Urinary bladder (tissue), 3 donors: ENCODE measurements at regions not wholly inside any gene's neighbourhood (a gene's known extent, or its start where the extent isn't known, plus 50 kb on each side); places are given as distances from the start of the nearest gene placed in this dataset.
A peak's percentile ranks its signal among the peaks of the same experiment; 100 is the strongest.

Experiments
- DNase-seq: peaks from one replicate; pipeline ENCODE4 v3.0.0-alpha.2; 2015; ENCODE audit errors: extremely low spot score
- H3K27ac ChIP-seq: one replicate; pipeline ENCODE4 v1.5.1; 2013; ENCODE audit warnings: low read depth, mild to moderate bottlenecking, moderate library complexity
- H3K36me3 ChIP-seq: one replicate; pipeline ENCODE4 v1.6.1; 2013; ENCODE audit warnings: mild to moderate bottlenecking, moderate library complexity; ENCODE audit not compliant: insufficient read depth
- H3K4me1 ChIP-seq: one replicate; pipeline ENCODE4 v1.6.1; 2013; ENCODE audit warnings: mild to moderate bottlenecking, moderate library complexity; ENCODE audit not compliant: insufficient read depth
- H3K4me3 ChIP-seq: one replicate; pipeline ENCODE4 v1.5.1; 2013; ENCODE audit warnings: low read depth, low read length
- WGBS: extraction: QIAGEN DNeasy Blood & Tissue Kit; methylation state at CpG from one replicate; pipeline ENCODE4 v1.1.7; 2013; 5-methylcytosine and 5-hydroxymethylcytosine counted together
- donor health status: healthy with polysubstance abuse.
- donor health status: healthy.

GRCh38 chr10:2439000-2439399 lies 628.3 kb upstream of the PFKP start:
- DNase-seq, result no peak
- 57% methylated on average over 8 of the region's 8 CpGs for WGBS

DNA sequence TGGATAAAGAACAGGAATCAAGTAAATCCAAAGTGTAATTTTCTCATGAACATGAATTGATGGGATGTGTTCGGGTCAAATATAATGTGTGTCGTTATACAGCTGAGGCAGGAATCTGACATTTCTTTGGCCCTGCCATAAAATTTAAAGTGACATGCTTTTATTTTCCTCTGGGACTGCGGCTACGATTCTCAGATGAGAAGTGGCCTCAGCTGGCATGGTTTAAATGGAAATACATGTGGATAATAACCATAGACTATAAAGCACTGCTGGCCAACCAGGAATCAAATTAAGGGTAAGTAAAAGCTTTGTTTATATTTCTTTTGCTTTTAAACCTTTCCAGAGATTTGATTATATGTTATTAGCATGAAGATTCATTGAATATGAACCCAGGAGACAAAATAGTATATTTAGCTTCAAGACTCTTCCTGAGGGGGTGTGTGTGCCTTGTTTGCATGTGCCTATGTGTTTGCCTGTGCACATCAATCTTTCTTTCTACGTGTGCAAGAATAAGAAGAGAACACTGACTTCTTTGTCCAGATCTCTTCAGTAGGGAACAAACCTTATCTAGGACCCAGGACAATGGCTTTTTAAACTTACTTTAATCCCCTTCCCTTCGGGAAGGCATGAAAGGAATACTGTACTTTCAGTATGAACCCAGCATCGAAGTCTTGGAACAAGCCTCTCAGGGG lies 629.0 kb upstream of the PFKP start:
- no peak overlapping the region for H3K27ac ChIP-seq
- H3K4me1 ChIP-seq, result no peaks in the 10 kb centered on the region
- H3K4me3 ChIP-seq, result no peak overlapping the region
- H3K36me3 ChIP-seq, result no peaks in the 10 kb centered on the region
- no peak for DNase-seq
- 51% methylated on average over 7 of the region's 7 CpGs for WGBS

More at GRCh38 chr10:2439000-2439399, 628.3 kb upstream of the PFKP start:
- H3K4me1 ChIP-seq, result no peaks in the 10 kb centered on the region
- no peaks in the 10 kb centered on the region for H3K36me3 ChIP-seq
- H3K27ac ChIP-seq, result no peak overlapping the region
- H3K4me3 ChIP-seq, result no peak overlapping the region

DNA sequence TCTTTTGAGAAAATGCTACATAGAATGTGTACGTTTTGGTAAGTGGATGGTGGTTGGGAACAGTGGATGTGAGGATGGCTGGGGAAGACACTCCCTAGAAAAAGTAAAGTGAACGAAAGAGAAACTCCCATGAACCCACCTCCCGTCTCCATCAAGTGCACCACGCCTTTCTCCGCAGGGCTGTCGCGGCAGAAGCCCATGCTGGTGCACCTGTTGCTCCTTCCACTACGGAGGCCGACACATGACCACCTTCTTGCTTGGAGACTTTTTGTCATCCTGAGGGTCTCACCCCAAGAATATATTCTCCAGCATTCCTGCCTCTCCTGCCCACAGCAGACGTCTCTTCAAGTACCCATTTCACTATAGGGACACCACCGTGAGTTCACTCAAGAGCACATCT lies 630.4 kb upstream of the PFKP start:
- Histone ChIP-seq H3K27ac (no peak overlapping the region), H3K4me3 (no peak overlapping the region), H3K4me1 (no peaks in the 10 kb centered on the region), H3K36me3 (no peaks in the 10 kb centered on the region)
- no peak for DNase-seq
- 92% methylated on average over 11 of the region's 11 CpGs for WGBS

DNA sequence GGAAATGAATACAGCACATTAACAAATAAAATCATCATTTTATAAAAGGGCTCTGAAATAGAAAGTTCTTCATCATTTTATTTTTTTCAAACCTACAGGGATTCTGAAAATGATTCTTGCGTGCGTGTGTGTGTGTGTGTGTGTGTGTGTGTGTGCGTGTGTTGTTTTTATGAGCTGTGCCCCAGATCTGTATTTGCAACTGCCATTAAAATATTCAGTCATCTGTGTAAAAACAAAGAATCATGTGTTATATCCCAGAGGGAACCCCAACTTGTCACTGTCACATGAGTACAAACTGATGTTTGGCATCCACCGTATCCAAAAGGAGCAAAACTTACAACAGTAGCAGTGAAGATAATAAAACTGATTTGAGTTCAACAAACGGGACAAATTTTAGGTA lies 635.4 kb upstream of the PFKP start:
- no peak for DNase-seq
- H3K4me3 ChIP-seq, result no peak overlapping the region
- H3K36me3 ChIP-seq, result no peaks in the 10 kb centered on the region
- 54% methylated on average over 5 of the region's 5 CpGs for WGBS
- H3K4me1 ChIP-seq, result no peaks in the 10 kb centered on the region
- H3K27ac ChIP-seq, result no peak overlapping the region

DNA sequence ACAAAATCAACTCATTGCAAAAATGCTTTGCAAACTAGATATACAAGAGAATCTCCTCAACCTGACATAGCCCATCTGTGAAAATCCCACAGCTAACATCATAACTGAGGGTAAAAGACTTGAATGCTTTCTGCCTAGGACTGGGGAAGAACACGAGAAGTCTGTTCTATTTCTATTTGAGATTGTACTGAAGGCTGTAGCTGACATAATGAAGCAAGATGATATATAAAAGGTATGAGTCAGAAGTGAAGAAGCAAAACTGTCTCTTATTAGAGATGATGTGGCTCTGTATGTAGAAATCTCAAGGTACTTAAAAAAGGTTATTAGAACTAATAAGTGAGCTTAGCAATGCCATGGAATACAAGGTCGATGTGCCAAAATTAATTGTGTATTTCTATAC lies 639.9 kb upstream of the PFKP start:
- DNase-seq, result no peak

DNA sequence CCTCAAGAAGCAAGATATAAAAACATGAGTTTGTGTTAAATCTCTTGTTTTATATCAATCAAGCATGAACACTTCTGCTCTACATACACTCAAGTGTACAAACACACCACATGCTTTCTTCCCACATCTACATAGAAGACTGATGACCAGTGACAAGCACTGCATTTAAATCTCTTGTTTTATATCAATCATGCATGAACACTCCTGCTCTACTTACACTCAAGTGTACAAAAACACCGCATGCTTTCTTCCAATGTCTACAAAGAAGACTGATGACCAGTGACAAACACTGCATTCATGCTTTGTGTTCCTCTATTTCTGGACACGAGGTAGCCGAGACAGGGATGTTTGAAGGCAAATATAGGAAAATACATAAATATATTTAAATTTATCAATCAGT lies 642.0 kb upstream of the PFKP start:
- 91% methylated on average over 3 of the region's 3 CpGs for WGBS
- DNase-seq, result no peak
- Histone ChIP-seq H3K4me1 (no peaks in the 10 kb centered on the region), H3K27ac (no peak overlapping the region), H3K4me3 (no peak overlapping the region), H3K36me3 (no peaks in the 10 kb centered on the region)

More for the DNA sequence above, 639.9 kb upstream of the PFKP start:
- Histone ChIP-seq H3K4me1 (no peaks in the 10 kb centered on the region), H3K4me3 (no peak overlapping the region), H3K27ac (no peak overlapping the region), H3K36me3 (no peaks in the 10 kb centered on the region)
- 63% methylated on average over 2 of the region's 2 CpGs for whole genome bisulfite sequencing

- no peaks in the 10 kb centered on the region for H3K4me1 ChIP-seq
- H3K27ac ChIP-seq, result no peak overlapping the region
- WGBS, result 76% methylated on average over 4 of the region's 4 CpGs
- DNase-seq, result no peak
- no peaks in the 10 kb centered on the region for H3K36me3 ChIP-seq
- no peak overlapping the region for H3K4me3 ChIP-seq
These were observed 652.8 kb upstream of the PFKP start for GRCh38 chr10:2414562-2414961.

- 47% methylated on average over 8 of the region's 8 CpGs for WGBS
- H3K27ac ChIP-seq, result no peak overlapping the region
- no peak for DNase-seq
- H3K4me1 ChIP-seq, result no peaks in the 10 kb centered on the region
- H3K36me3 ChIP-seq, result no peaks in the 10 kb centered on the region
- H3K4me3 ChIP-seq, result no peak overlapping the region
These were observed 653.3 kb upstream of the PFKP start for GRCh38 chr10:2414039-2414438.

DNA sequence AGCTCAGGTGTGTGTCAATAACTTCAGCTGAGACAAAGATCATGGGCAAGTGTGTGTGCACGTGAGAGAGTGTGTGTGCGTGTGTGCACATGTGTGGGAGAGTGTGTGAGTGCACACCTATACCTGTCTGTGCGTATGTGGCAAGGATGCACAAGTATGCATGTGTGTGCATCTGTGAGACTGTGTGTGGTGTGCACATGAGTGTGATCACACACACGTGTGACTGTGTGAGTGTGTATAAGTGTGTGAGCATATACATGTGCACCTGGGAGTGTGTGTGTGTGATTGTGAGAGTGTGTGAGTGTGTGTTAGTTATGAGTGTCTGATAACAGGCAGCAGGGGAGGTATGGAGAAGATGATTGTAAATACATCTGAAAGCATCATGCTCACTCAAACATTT lies 657.3 kb upstream of the PFKP start:
- H3K4me1 ChIP-seq, result no peaks in the 10 kb centered on the region
- no peak overlapping the region for H3K4me3 ChIP-seq
- no peak for DNase-seq
- H3K36me3 ChIP-seq, result no peaks in the 10 kb centered on the region
- WGBS, result 90% methylated on average over 4 of the region's 4 CpGs
- H3K27ac ChIP-seq, result no peak overlapping the region

DNA sequence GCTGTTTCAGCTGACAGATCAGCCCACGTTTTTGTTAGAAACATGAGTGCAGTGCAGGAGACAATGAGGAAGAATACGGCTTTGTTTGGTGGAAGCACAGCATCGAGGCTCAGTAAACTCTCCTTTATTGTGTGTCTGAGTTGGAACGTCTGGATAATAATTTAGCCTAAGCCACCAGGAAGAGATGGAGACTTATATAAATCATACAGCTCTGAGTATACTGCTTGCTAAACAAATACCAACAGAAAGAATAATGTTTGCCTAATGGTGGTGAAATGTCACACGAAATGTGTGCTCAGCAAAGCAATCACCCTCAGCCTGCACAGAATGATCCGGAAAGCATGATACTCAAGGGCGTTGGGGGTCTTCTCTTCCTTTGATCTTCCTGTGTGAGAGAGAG lies 664.1 kb upstream of the ADARB2 start:
- H3K4me3 ChIP-seq, result no peak overlapping the region
- DNase-seq, result no peak
- H3K4me1 ChIP-seq, result no peaks in the 10 kb centered on the region
- no peaks in the 10 kb centered on the region for H3K36me3 ChIP-seq
- H3K27ac ChIP-seq, result no peak overlapping the region
- WGBS, result 38% methylated on average over 7 of the region's 7 CpGs

DNA sequence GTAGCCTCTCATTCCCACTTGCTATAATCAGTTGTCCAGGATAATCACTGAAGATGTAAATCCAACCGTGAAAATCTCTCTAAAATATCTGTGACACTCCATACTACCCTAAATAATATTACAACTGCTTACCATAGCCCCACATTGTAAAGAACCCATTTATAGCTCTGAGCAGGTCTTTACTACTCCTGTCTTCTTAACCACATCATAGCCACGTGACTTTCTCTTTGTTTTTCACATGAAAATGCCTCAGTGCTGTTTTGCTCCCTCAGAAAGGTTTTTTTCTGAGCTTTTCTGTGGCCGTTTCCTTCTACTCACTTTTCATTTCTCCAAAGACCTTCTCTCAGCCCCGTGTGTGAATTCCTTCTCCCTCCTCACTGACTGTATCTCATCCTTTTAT lies 662.2 kb upstream of the ADARB2 start:
- DNase-seq, result no peak
- H3K27ac ChIP-seq, result no peak overlapping the region
- no peak overlapping the region for H3K4me3 ChIP-seq
- H3K36me3 ChIP-seq, result no peaks in the 10 kb centered on the region
- H3K4me1 ChIP-seq, result no peaks in the 10 kb centered on the region
- WGBS, result 62% methylated on average over 4 of the region's 4 CpGs

GRCh38 chr10:2392145-2392812 lies 655.0 kb upstream of the ADARB2 start:
- no peak overlapping the region for H3K4me3 ChIP-seq
- WGBS, result 64% methylated on average over 5 of the region's 6 CpGs
- H3K27ac ChIP-seq, result no peak overlapping the region
- no peaks in the 10 kb centered on the region for H3K36me3 ChIP-seq
- no peaks in the 10 kb centered on the region for H3K4me1 ChIP-seq
- DNase-seq, result peak; percentile 85

DNA sequence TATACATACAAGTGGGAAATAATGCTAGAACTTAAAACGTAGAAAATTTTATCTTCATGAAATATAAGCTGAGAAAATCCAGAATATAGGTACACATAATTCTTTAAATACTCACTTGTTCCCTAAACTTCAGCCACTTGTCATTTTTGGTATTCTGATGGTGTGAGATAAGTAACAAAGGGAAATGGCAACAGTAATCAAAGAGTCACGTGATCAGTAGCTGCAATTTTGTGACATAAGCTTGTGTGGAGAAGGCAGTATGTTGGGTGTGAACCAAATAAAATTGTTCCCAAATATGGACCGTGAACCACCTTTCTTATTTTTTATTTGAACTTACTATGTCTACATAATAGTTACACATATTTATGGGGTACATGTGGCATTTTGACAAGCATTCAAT lies 650.3 kb upstream of the ADARB2 start:
- no peak overlapping the region for H3K4me3 ChIP-seq
- 67% methylated on average over 3 of the region's 3 CpGs for WGBS
- no peaks in the 10 kb centered on the region for H3K4me1 ChIP-seq
- DNase-seq, result no peak
- H3K27ac ChIP-seq, result no peak overlapping the region
- H3K36me3 ChIP-seq, result no peaks in the 10 kb centered on the region

DNA sequence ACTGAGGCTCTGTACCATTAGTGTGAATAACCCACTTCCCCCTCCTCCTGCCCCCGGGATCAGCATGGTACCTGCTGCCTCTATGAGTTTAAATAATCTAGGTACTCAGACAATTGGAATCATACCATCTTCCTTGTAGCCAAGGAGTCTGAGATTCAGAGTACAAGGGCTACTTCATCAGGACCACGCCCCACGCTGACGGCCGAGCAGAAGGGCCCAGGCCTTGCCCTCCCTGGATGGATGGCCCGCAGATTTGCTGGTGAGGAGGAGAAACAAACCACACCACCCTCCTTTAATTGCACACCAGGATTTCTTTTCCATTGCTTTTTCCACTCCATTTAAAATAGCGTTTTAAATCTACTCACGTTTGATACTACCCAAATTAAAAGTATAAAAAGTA lies 649.9 kb upstream of the ADARB2 start:
- DNase-seq, result no peak
- Histone ChIP-seq H3K27ac (no peak overlapping the region), H3K4me3 (no peak overlapping the region), H3K4me1 (no peaks in the 10 kb centered on the region), H3K36me3 (no peaks in the 10 kb centered on the region)
- 74% methylated on average over 8 of the region's 8 CpGs for WGBS
